Osteocyte (in vitro differentiated cells): ENCODE measurements at regions not wholly inside any gene's neighbourhood (a gene's known extent, or its start where the extent isn't known, plus 50 kb on each side); places are given as distances from the start of the nearest gene placed in this dataset.

ENCODE experiments used
- DNase-seq: peaks from one replicate; pipeline ENCODE4 v3.0.0; 2021; ENCODE audit warnings: mixed read lengths; ENCODE audit not compliant: unreplicated experiment; ENCODE audit errors: extremely low spot score
- H3K27ac Mint-ChIP-seq: one replicate; pipeline ENCODE4 v1.8.0; 2021; ENCODE audit warnings: mild to moderate bottlenecking, mixed read lengths; ENCODE audit not compliant: unreplicated experiment
- H3K27me3 Mint-ChIP-seq: one replicate; pipeline ENCODE4 v1.8.0; 2021; ENCODE audit warnings: mixed read lengths; ENCODE audit not compliant: unreplicated experiment
- H3K36me3 Mint-ChIP-seq: one replicate; pipeline ENCODE4 v1.8.0; 2021; ENCODE audit warnings: mixed read lengths; ENCODE audit not compliant: unreplicated experiment
- H3K4me1 Mint-ChIP-seq: one replicate; pipeline ENCODE4 v1.8.0; 2021; ENCODE audit warnings: mixed read lengths; ENCODE audit not compliant: unreplicated experiment
- H3K4me3 Mint-ChIP-seq: one replicate; pipeline ENCODE4 v1.8.0; 2021; ENCODE audit warnings: mild to moderate bottlenecking, moderate library complexity, mixed read lengths; ENCODE audit not compliant: unreplicated experiment
- H3K9me3 Mint-ChIP-seq: one replicate; pipeline ENCODE4 v1.8.0; 2021; ENCODE audit warnings: mixed read lengths; ENCODE audit not compliant: unreplicated experiment
- TF ChIP-seq, protein P1 (sequence below): fragments of 200-600 bp; sonication (generic); IDR thresholded peaks from 2 replicates; pipeline ENCODE4 v1.5.0; 2021; ENCODE audit warnings: antibody characterized with exemption, mild to moderate bottlenecking, moderate library complexity

DNA sequence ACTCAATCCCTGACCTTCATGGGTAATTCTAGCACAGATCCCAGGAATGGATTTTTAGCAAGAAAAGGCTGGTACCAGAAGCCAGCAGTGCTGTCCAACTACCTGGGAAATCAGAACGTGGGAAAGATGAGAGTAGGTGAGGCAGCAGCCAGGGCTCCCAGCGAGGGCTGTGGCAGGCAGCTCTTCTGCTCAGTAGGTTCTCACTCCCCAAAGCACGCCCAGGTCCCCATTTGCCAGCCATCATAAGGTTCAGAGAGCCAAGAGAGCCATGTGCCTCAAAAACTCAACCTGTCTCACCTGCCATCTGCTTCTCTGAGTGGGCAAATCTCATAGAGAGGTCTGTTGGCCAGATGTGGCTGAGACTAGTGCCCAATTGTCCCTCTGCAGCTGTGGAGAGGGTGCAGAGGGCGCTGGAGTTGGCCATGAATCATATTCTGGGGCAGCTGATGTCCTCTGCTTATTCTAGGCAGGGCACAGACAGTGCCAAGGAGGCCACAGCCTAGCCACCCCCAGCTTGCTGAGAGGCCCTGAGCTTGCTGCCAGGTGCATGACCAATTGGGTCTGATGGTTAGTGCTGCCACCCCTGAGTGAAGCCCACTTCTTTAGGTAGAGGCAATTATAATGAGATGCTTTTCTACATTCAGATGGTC, 81.7 kb upstream of the GATB start:
- Mint-ChIP-seq H3K9me3 (no peaks in the 10 kb centered on the region), H3K27ac (no peak overlapping the region), H3K36me3 (no peaks in the 10 kb centered on the region), H3K4me3 (no peak overlapping the region), H3K27me3 (peaks cover 29% of the 10 kb centered on the region), H3K4me1 (no peaks in the 10 kb centered on the region)
- no peak for DNase-seq
- TF ChIP-seq, protein P1, sequence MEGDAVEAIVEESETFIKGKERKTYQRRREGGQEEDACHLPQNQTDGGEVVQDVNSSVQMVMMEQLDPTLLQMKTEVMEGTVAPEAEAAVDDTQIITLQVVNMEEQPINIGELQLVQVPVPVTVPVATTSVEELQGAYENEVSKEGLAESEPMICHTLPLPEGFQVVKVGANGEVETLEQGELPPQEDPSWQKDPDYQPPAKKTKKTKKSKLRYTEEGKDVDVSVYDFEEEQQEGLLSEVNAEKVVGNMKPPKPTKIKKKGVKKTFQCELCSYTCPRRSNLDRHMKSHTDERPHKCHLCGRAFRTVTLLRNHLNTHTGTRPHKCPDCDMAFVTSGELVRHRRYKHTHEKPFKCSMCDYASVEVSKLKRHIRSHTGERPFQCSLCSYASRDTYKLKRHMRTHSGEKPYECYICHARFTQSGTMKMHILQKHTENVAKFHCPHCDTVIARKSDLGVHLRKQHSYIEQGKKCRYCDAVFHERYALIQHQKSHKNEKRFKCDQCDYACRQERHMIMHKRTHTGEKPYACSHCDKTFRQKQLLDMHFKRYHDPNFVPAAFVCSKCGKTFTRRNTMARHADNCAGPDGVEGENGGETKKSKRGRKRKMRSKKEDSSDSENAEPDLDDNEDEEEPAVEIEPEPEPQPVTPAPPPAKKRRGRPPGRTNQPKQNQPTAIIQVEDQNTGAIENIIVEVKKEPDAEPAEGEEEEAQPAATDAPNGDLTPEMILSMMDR: no peak

DNA sequence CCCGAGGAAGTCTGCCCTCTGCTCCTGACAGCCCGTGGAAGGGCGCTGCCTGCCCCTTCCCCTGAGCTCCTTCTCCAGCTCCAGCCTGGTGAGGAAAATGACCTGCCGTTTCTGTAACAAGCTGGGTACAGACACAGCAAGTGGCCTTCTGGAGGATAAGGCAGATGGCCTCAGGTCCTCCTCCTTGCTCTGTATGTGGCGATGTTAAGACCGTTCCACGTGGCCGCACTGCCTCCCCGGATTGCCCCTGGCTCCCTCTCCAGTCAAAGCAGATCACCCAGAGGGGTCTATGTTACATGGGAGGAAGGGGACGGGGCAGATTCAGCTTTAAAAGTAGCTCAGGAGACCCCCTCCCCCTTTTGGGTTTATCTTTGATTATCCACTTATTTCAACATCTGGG, 80.3 kb upstream of the GATB start:
- Mint-ChIP-seq H3K9me3 (no peaks in the 10 kb centered on the region), H3K27me3 (peaks cover 34% of the 10 kb centered on the region), H3K4me1 (no peaks in the 10 kb centered on the region), H3K36me3 (no peaks in the 10 kb centered on the region), H3K27ac (no peak overlapping the region), H3K4me3 (no peak overlapping the region)
- no peak for DNase-seq
- TF ChIP-seq, protein P1: no peak

DNA sequence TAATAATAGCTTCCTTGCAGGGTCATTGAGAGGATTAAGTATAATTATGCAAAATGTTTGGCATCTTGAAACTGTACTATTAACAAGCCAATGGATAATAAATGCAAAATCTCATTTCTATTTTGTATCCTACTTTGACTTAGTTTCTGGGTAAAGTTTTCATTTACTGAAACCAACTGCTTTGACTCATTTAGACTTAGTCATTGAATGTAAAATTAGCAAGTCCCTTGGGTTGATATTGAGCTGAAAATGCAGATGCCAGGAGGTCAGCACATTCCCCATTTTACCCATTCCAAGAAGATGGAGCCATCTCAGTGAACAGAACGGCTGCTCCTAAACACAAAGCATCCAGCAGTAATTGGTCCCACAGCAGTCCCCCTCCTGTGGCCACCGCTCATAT, 74.7 kb upstream of the GATB start:
- Mint-ChIP-seq H3K4me1 (no peaks in the 10 kb centered on the region), H3K9me3 (no peaks in the 10 kb centered on the region), H3K36me3 (no peaks in the 10 kb centered on the region), H3K27me3 (peaks cover 50% of the 10 kb centered on the region), H3K4me3 (no peak overlapping the region), H3K27ac (no peak overlapping the region)
- TF ChIP-seq, protein P1: no peak
- DNase-seq: no peak

DNA sequence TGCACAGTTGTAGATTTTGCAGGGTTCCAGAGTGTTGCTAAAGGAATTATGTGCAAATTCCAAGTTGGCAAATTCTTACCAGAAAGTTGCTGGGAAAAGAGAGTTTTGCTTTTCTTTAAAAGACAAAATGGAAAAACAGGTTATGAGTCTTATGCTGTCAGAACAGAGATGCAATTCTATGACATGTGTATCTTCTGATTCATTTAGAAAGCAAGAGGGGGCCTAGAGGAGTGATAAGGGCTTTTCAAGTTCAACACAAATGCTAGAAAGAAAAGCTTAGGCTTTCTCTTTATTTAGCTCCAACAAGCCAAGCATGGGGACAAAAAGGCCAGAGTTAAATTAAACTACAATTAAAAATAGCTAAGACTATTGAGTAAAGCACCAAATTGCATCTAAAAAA, 72.4 kb upstream of the GATB start:
- H3K9me3 Mint-ChIP-seq: no peaks in the 10 kb centered on the region
- H3K4me3 Mint-ChIP-seq: no peak overlapping the region
- no peak for DNase-seq
- peaks cover 51% of the 10 kb centered on the region for H3K27me3 Mint-ChIP-seq
- H3K36me3 Mint-ChIP-seq: no peaks in the 10 kb centered on the region
- H3K27ac Mint-ChIP-seq: no peak overlapping the region
- TF ChIP-seq, protein P1: no peak
- no peaks in the 10 kb centered on the region for H3K4me1 Mint-ChIP-seq

DNA sequence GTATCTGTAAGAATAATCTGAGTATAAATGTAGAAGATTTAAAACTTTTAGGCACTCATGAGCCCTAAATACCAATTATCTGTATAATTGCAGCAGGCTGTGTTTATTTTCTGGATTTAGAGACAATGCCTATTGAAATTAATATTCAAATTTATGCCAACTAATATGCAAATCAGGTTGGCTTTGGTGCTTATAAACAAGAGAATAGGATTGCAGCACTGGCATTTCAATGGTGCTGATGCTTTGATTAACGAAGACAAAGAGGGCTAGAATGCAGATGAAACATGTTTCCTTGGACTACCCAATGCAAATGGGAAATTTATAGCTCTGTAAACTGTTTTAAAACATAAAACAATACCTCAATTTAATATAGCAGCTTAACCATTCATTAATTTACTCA, 70.7 kb upstream of the GATB start:
- no peak overlapping the region for H3K4me3 Mint-ChIP-seq

More for the DNA sequence above, 70.7 kb upstream of the GATB start:
- Mint-ChIP-seq H3K4me1 (no peaks in the 10 kb centered on the region), H3K27ac (no peak overlapping the region), H3K27me3 (peaks cover 41% of the 10 kb centered on the region), H3K36me3 (no peaks in the 10 kb centered on the region), H3K9me3 (peaks cover 6% of the 10 kb centered on the region)
- TF ChIP-seq, protein P1: no peak
- DNase-seq: no peak
